Heart left ventricle (tissue), 16 donors: ENCODE measurements at regions not wholly inside any gene's neighbourhood (a gene's known extent, or its start where the extent isn't known, plus 50 kb on each side); places are given as distances from the start of the nearest gene placed in this dataset.

ENCODE experiments used
- ATAC-seq, 4 donors: fragments of 200-7000 bp; cut with Tn5 transposase; one replicate each; pipeline ENCODE4 v1.9.1; 2020 to 2022; ENCODE audit warnings: moderate library complexity in 4 of 4, mild to moderate bottlenecking in 3 of 4, moderate number of reproducible peaks in 1 of 4
- DNase-seq, 5 donors: peaks; one replicate each; pipeline ENCODE4 v3.0.0-alpha.2; 2020
- H3K27ac ChIP-seq, 12 donors: fragments of 200-600 bp; sonication (generic) in 4 of 12; one replicate each; pipeline versions ENCODE4 v1.5.0 to v1.8.0; 2016 to 2022; ENCODE audit warnings: mild to moderate bottlenecking in 2 of 12
- H3K27me3 ChIP-seq, 9 donors: fragments of 200-600 bp; sonication (generic) in 2 of 9; one replicate each; pipeline versions ENCODE4 v1.5.1 to v1.8.0; 2016 to 2022; ENCODE audit warnings: mild to moderate bottlenecking in 3 of 9
- H3K36me3 ChIP-seq, 9 donors: fragments of 200-600 bp; sonication (generic) in 2 of 9; one replicate each; pipeline versions ENCODE4 v1.5.0 to v1.8.0; 2018 to 2022; ENCODE audit warnings: mild to moderate bottlenecking in 2 of 9
- H3K4me1 ChIP-seq, 12 donors: fragments of 200-600 bp; sonication (generic) in 4 of 12; one replicate each; pipeline versions ENCODE4 v1.5.0 to v1.8.0; 2016 to 2022; ENCODE audit warnings: mild to moderate bottlenecking in 3 of 12
- H3K4me3 ChIP-seq, 12 donors: fragments of 200-600 bp; sonication (generic) in 4 of 12; one replicate each; pipeline versions ENCODE4 v1.5.0 to v1.8.0; 2017 to 2022; ENCODE audit warnings: mild to moderate bottlenecking in 9 of 12, moderate library complexity in 4 of 12
- H3K9me3 ChIP-seq, 12 donors: fragments of 200-600 bp; sonication (generic) in 4 of 12; one replicate each; pipeline versions ENCODE4 v1.5.0 to v1.8.0; 2016 to 2022; ENCODE audit warnings: mild to moderate bottlenecking in 1 of 12
- POLR2A ChIP-seq, 2 donors: fragments of 450-650 bp; IDR thresholded peaks; one replicate each; pipeline ENCODE4 v1.6.1; 2017; ENCODE audit warnings: antibody characterized with exemption in 2 of 2, mild to moderate bottlenecking in 2 of 2, moderate library complexity in 2 of 2
- WGBS, 4 donors: extraction: QIAGEN DNeasy Blood & Tissue Kit in 2 of 4; methylation state at CpG; one replicate each; pipeline versions ENCODE4 v1.1.5 to v1.1.7; 2013 to 2018; 5-methylcytosine and 5-hydroxymethylcytosine counted together
- intact Hi-C, 10 donors: fragments of 100-400 bp; cut with DNase I; formaldehyde crosslinking; loops; one replicate each; pipeline versions ENCODE4 v1.11.1 to v1.14.2; 2022
- TF ChIP-seq, protein P1 (sequence below), 12 donors: fragments of 200-600 bp; sonication (generic) in 4 of 12; IDR thresholded peaks; one replicate each; pipeline versions ENCODE4 v1.5.0 to v1.8.0; 2018 to 2022; ENCODE audit warnings: antibody characterized with exemption in 12 of 12, mild to moderate bottlenecking in 5 of 12
- donor health status: ischemic (EF 13 %, LVEDD 7.1; RV severe dilation, severe dysfunction).
- donor health status: healthy with polysubstance abuse.
- donor health status: DM: no; HTN: yes; CAD: no.
- donor health status: DM: no; HTN: no; CAD: no.
- donor health status: ischemic (EF 25% LVEDD 6.9; RV normal size, moderate dysfunction).
- donor health status: ischemic (EF 25% LVEDD 5.7; RV mildly dilated, moderate dysfunction).
- donor health status: healthy.
- donor health status: DM: yes; HTN: yes; CAD: no.
- donor health status: ischemic (EF 35%, LVEDD 5.7; RV mildly dilated, moderate dysfunction).
- donor health status: nonischemic (EF 11% LVEDD 7.7; RV severe dilation, severe dysfunction).
- donor health status: DM: yes; HTN: yes; CAD: no.
- donor health status: PGD.
- donor health status: ischemic (EF 29% LVEDD 5.4; RV normal size, mild dysfunction).
- donor health status: nonischemic (EF 23%, LVEDD 6.1; RV moderate dilation, normal function).

DNA sequence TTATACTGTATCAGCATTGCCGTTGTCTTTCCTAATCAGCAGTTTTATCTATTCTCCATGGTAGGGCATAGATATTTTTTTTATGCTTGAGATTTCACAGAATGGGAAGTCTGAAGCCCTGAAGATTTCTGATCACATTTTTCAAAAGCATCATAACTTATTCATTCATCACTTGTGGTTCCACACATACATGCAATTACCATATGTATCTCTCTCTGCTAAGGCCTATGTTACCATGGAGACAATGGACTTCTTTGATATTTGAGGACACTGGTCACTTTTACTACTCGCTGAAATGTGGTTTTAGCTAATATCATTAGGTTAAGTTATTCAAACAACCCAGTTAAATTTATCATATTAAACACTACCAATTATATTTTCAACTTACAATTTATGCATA, 1827.0 kb downstream of the MRPL39 start:
- DNase-seq, result no peak
- Histone ChIP-seq H3K27ac (no peak overlapping the region), H3K4me3 (no peak overlapping the region), H3K36me3 (no peaks in the 10 kb centered on the region), H3K4me1 (no peaks in the 10 kb centered on the region), H3K9me3 (peaks cover 0 to 3% (median 0%) of the 10 kb centered on the region in 12 donors), H3K27me3 (no peaks in the 10 kb centered on the region)
- no peak for ATAC-seq
- TF ChIP-seq, protein P1, sequence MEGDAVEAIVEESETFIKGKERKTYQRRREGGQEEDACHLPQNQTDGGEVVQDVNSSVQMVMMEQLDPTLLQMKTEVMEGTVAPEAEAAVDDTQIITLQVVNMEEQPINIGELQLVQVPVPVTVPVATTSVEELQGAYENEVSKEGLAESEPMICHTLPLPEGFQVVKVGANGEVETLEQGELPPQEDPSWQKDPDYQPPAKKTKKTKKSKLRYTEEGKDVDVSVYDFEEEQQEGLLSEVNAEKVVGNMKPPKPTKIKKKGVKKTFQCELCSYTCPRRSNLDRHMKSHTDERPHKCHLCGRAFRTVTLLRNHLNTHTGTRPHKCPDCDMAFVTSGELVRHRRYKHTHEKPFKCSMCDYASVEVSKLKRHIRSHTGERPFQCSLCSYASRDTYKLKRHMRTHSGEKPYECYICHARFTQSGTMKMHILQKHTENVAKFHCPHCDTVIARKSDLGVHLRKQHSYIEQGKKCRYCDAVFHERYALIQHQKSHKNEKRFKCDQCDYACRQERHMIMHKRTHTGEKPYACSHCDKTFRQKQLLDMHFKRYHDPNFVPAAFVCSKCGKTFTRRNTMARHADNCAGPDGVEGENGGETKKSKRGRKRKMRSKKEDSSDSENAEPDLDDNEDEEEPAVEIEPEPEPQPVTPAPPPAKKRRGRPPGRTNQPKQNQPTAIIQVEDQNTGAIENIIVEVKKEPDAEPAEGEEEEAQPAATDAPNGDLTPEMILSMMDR (IDR thresholded peaks at IDR 0.05), result no peak
- no peak for TF ChIP-seq POLR2A (IDR thresholded peaks at IDR 0.05)
- WGBS, 4 donors, result 69 to 75% (median 73%) methylated on average over 2 of the region's 2 CpGs
- intact Hi-C loops, result no loop called here

DNA sequence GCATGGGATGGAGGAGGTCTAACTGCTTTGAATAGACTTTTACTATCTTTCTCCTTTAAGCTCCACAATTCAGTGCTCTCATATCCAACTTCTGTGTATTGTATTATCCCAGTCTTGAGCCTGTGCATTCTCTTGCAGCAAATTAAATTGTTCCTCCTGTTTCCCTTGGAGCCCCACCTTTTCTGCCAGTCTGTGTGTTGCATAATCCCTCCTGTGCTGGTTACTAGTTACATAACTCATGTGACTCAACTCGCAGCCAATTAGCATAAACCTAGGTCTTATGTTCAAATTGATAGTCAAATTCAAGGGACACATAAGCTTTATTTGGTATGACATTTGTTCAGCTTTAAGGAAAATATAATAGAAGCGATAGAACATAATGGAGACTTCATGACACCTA, 1863.5 kb downstream of the MRPL39 start:
- no peaks in the 10 kb centered on the region for H3K36me3 ChIP-seq
- TF ChIP-seq, protein P1 (IDR thresholded peaks at IDR 0.05), result no peak
- no peak for TF ChIP-seq POLR2A (IDR thresholded peaks at IDR 0.05)
- H3K4me3 ChIP-seq, result no peak overlapping the region
- intact Hi-C loops, result no loop called here
- no peak overlapping the region for H3K27ac ChIP-seq
- H3K27me3 ChIP-seq, result no peaks in the 10 kb centered on the region
- ATAC-seq (no peak), DNase-seq (no peak)
- H3K9me3 ChIP-seq, result peaks cover 0 to 9% (median 0%) of the 10 kb centered on the region in 12 donors
- 74 to 77% (median 76%) methylated on average over 2 of the region's 2 CpGs for WGBS, 4 donors
- H3K4me1 ChIP-seq, result no peaks in the 10 kb centered on the region

DNA sequence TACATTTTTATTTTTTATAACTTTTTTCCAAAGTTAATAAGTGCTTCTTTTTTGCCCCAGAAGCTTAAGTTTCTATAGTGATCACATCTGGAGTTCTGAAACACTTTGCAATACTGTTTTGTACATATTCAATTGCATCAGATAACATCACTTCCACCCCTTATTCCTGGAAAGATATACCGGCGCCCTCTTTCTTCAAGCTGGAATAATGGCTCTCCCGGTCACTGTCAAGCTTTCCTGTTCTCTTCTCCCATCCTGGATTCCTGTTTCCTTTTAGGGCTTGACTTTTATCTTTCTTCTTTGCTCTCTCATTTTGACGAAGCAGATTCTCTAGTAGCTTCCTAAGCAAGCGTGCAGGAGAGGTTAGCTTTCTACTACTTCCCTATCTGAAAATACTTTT, 1866.8 kb downstream of the MRPL39 start:
- intact Hi-C loops, result no loop called here
- no peaks in the 10 kb centered on the region for H3K36me3 ChIP-seq
- no peaks in the 10 kb centered on the region for H3K27me3 ChIP-seq
- no peaks in the 10 kb centered on the region for H3K9me3 ChIP-seq
- DNase-seq, result no peak
- no peak for ATAC-seq
- WGBS, 4 donors, result 54 to 61% (median 57%) methylated on average over 5 of the region's 5 CpGs
- H3K27ac ChIP-seq, result no peak overlapping the region
- H3K4me1 ChIP-seq, result no peaks in the 10 kb centered on the region
- no peak for TF ChIP-seq POLR2A (IDR thresholded peaks at IDR 0.05)
- TF ChIP-seq, protein P1 (IDR thresholded peaks at IDR 0.05), result no peak
- H3K4me3 ChIP-seq, result no peak overlapping the region

DNA sequence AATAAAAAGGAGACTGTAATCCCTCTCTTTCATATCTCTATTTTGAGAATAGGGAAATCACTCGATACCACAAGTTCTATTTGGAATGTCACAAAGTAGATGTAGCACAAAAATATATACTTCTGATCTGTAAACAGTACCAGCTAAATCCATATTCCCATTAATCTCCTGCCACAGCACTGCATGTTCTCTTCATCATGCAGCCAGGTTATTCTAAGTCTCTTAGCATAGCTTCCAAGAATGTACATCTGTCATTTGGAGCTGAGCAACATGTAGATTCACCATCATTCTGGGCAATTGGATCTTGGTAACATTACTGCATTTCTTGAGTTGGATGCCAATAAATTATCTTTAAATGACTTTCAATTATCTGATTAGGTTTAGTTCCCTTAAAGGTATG, 1874.5 kb downstream of the MRPL39 start:
- Histone ChIP-seq H3K4me1 (no peaks in the 10 kb centered on the region), H3K4me3 (no peak overlapping the region), H3K36me3 (no peaks in the 10 kb centered on the region), H3K27me3 (no peaks in the 10 kb centered on the region), H3K9me3 (no peaks in the 10 kb centered on the region), H3K27ac (no peak overlapping the region)
- WGBS, 4 donors, result 72 to 93% (median 83%) methylated on average over 1 of the region's 1 CpG
- intact Hi-C loops, result no loop called here
- no peak for DNase-seq
- TF ChIP-seq POLR2A (IDR thresholded peaks at IDR 0.05), result no peak
- TF ChIP-seq, protein P1 (IDR thresholded peaks at IDR 0.05), result no peak
- ATAC-seq, result no peak
